ENCODE measurements at regions not wholly inside any gene's neighbourhood (a gene's known extent, or its start where the extent isn't known, plus 50 kb on each side); places are given as distances from the start of the nearest gene placed in this dataset.
A peak's percentile ranks its signal among the peaks of the same experiment; 100 is the strongest.

DNA sequence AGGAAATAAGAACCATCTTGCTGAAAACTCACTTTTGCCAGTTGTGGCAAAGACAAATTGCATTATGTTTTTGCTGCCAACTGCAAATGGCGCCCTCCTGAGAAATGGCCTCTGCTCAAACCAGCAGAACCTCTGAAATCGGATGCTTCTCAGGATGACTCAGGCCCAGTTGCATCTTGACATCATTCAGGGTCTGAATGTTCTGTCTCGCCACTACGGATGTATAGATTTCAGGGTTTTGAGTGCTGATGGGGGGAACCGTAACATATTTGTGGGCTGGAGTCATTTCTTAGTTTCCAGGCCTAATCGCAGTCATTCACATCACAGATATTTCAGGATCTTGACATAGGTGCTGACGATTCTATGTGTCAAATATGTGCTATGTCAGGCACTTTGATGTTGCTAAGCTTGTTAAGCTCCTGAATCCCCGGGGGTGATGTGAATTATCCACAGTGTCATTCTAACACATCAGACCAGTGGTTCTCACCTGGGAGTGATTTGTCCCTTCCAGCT is 207.1 kb downstream of the NFATC2 start:
- peaks cover under 1% of the 10 kb centered on the region for H3K27me3 ChIP-seq (ENCODE audit: control insufficient read depth, insufficient read depth, low read length)
- Mint-ChIP-seq H3K36me3 (no peaks in the 10 kb centered on the region), H3K4me1 (no peaks in the 10 kb centered on the region), H3K27ac (no peak overlapping the region), H3K27me3 (peaks cover 11% of the 10 kb centered on the region), H3K4me3 (no peak overlapping the region), H3K9me3 (peaks cover 0 to 2% (median 0%) of the 10 kb centered on the region in 7 donors)
- no peak overlapping the region for H3K4me3 ChIP-seq (ENCODE audit: low read depth, low read length)
- no peaks in the 10 kb centered on the region for H3K9me3 ChIP-seq (ENCODE audit: control insufficient read depth in 2 of 2, low read length in 2 of 2)
- H3K4me1 ChIP-seq (ENCODE audit: control insufficient read depth, insufficient read depth, low read length, poor library complexity, severe bottlenecking) = no peaks in the 10 kb centered on the region
- DNase-seq (no peak), ATAC-seq (ENCODE audit: low read depth in 2 of 2) (no peak)
- no peak overlapping the region for H3K27ac ChIP-seq (ENCODE audit: insufficient read depth, low read length, poor library complexity, severe bottlenecking)
- H3K36me3 ChIP-seq (ENCODE audit: control insufficient read depth, insufficient read depth, low read length) = no peaks in the 10 kb centered on the region

DNA sequence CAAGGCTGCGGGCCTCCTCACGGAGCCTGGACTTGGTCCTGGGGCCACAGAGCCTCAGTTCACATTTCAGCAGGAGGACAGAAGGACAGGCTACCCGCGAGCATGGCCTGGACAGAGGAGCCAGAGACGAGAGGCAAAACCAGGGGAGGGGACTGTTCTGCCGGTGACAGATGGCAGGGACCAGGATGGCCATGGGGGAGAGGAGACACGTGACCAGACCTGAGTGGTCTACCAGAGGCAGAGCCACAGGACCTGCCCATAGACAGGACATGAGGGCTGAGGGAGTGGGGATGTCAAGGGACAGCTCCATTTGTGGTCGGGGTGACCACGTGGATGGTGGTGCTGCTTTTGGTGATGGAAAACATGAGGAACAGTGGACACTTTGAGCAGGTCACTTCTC is 207.9 kb downstream of the NFATC2 start:
- Mint-ChIP-seq H3K27ac (peak overlapping the region in 1 of 3 donors; percentile 23), H3K9me3 (peaks cover 0 to 2% (median 0%) of the 10 kb centered on the region in 7 donors), H3K4me1 (no peaks in the 10 kb centered on the region), H3K4me3 (no peak overlapping the region), H3K36me3 (no peaks in the 10 kb centered on the region), H3K27me3 (peaks cover 11% of the 10 kb centered on the region)
- Histone ChIP-seq H3K9me3 (ENCODE audit: control insufficient read depth in 2 of 2, low read length in 2 of 2) (no peaks in the 10 kb centered on the region), H3K27me3 (ENCODE audit: control insufficient read depth, insufficient read depth, low read length) (no peaks in the 10 kb centered on the region), H3K36me3 (ENCODE audit: control insufficient read depth, insufficient read depth, low read length) (no peaks in the 10 kb centered on the region), H3K4me3 (ENCODE audit: low read depth, low read length) (no peak overlapping the region), H3K27ac (ENCODE audit: insufficient read depth, low read length, poor library complexity, severe bottlenecking) (no peak overlapping the region), H3K4me1 (ENCODE audit: control insufficient read depth, insufficient read depth, low read length, poor library complexity, severe bottlenecking) (no peaks in the 10 kb centered on the region)
- DNase-seq (no peak), ATAC-seq (ENCODE audit: low read depth in 2 of 2) (no peak)

DNA sequence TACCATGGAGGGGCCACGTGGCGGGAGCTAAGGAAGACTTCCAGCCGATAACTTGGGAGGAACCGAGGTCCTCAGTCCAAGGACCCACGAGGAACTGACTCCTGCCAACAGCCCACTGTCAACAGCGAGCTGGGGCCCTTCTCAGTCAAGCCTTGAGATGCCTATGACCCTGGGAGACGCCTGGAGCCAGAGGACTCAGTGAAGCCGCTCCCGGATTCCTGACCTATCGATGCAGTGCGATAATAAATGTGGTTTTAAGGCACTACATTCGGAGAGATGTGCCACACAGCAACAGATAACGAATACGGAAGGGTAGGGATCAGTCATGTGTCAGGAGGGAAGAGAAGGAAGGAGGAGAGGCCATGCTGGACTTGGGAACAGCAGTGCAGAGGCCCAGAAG is 208.5 kb downstream of the NFATC2 start:
- H3K4me1 Mint-ChIP-seq = no peaks in the 10 kb centered on the region

DNA sequence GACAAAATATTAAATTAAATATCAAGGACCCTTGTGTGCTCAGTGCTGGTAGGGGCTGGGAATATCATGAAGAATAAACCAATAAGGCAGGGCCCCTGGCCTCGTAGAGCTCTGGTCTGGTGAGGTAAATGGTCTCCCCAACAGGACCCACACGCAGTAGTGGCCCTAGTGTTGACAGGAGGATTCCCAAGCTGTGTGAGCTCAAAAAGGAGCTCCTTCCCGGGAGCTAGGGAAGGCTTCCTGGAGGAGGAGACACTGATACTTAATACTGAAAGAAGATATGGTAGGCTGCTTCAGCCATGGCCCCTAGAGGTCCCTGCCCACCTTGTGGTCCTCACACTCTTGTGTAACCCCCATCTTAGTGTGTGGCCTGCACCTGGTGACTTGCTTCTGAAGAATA is 209.1 kb downstream of the NFATC2 start:
- no peaks in the 10 kb centered on the region for H3K36me3 ChIP-seq (ENCODE audit: control insufficient read depth, insufficient read depth, low read length)
- DNase-seq (no peak), ATAC-seq (ENCODE audit: low read depth in 2 of 2) (no peak)
- Mint-ChIP-seq H3K36me3 (no peaks in the 10 kb centered on the region), H3K27ac (no peak overlapping the region), H3K4me1 (no peaks in the 10 kb centered on the region), H3K27me3 (peaks cover 15% of the 10 kb centered on the region), H3K4me3 (no peak overlapping the region), H3K9me3 (peaks cover 0 to 2% (median 0%) of the 10 kb centered on the region in 7 donors)
- no peak overlapping the region for H3K27ac ChIP-seq (ENCODE audit: insufficient read depth, low read length, poor library complexity, severe bottlenecking)
- no peak overlapping the region for H3K4me3 ChIP-seq (ENCODE audit: low read depth, low read length)
- no peaks in the 10 kb centered on the region for H3K27me3 ChIP-seq (ENCODE audit: control insufficient read depth, insufficient read depth, low read length)
- no peaks in the 10 kb centered on the region for H3K4me1 ChIP-seq (ENCODE audit: control insufficient read depth, insufficient read depth, low read length, poor library complexity, severe bottlenecking)
- H3K9me3 ChIP-seq (ENCODE audit: control insufficient read depth in 2 of 2, low read length in 2 of 2) = no peaks in the 10 kb centered on the region

More for the DNA sequence above, 208.5 kb downstream of the NFATC2 start:
- Mint-ChIP-seq H3K27ac (no peak overlapping the region), H3K4me3 (no peak overlapping the region), H3K9me3 (peaks cover 0 to 2% (median 0%) of the 10 kb centered on the region in 7 donors), H3K27me3 (peaks cover 15% of the 10 kb centered on the region), H3K36me3 (no peaks in the 10 kb centered on the region)
- Histone ChIP-seq H3K9me3 (ENCODE audit: control insufficient read depth in 2 of 2, low read length in 2 of 2) (no peaks in the 10 kb centered on the region), H3K4me1 (ENCODE audit: control insufficient read depth, insufficient read depth, low read length, poor library complexity, severe bottlenecking) (no peaks in the 10 kb centered on the region), H3K27ac (ENCODE audit: insufficient read depth, low read length, poor library complexity, severe bottlenecking) (no peak overlapping the region), H3K36me3 (ENCODE audit: control insufficient read depth, insufficient read depth, low read length) (no peaks in the 10 kb centered on the region), H3K27me3 (ENCODE audit: control insufficient read depth, insufficient read depth, low read length) (no peaks in the 10 kb centered on the region), H3K4me3 (ENCODE audit: low read depth, low read length) (no peak overlapping the region)
- no peak for ATAC-seq (ENCODE audit: low read depth in 2 of 2)
- no peak for DNase-seq

DNA sequence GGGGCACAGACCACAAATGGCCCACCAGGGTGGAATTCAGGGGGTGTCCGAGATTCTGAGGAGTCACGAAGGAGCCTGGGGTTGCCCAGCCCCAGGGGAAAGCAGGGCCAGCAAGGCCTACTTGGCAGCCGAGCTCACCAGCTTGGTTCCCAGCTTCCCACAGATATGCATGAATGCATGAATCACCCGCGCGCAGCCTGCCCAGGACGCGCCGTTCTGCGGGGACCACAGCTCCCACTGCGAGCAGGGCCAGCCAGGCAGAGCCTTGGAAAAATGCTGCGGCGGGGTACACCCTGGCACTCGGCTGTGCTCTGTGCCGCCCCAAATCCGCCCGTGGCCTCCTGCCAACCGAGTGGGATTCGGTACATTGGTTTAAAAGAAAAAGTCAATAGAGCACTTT is 211.0 kb downstream of the NFATC2 start:
- no peak for ATAC-seq (ENCODE audit: low read depth in 2 of 2)
- no peak overlapping the region for H3K4me3 ChIP-seq (ENCODE audit: low read depth, low read length)
- no peaks in the 10 kb centered on the region for H3K27me3 ChIP-seq (ENCODE audit: control insufficient read depth, insufficient read depth, low read length)
- Mint-ChIP-seq H3K36me3 (no peaks in the 10 kb centered on the region), H3K4me3 (no peak overlapping the region), H3K4me1 (no peaks in the 10 kb centered on the region), H3K27ac (no peak overlapping the region), H3K27me3 (peaks cover 18% of the 10 kb centered on the region), H3K9me3 (peaks cover 0 to 2% (median 0%) of the 10 kb centered on the region in 7 donors)
- H3K9me3 ChIP-seq (ENCODE audit: control insufficient read depth in 2 of 2, low read length in 2 of 2) = no peaks in the 10 kb centered on the region
- no peaks in the 10 kb centered on the region for H3K4me1 ChIP-seq (ENCODE audit: control insufficient read depth, insufficient read depth, low read length, poor library complexity, severe bottlenecking)
- no peak overlapping the region for H3K27ac ChIP-seq (ENCODE audit: insufficient read depth, low read length, poor library complexity, severe bottlenecking)
- DNase-seq = no peak
- H3K36me3 ChIP-seq (ENCODE audit: control insufficient read depth, insufficient read depth, low read length) = no peaks in the 10 kb centered on the region

DNA sequence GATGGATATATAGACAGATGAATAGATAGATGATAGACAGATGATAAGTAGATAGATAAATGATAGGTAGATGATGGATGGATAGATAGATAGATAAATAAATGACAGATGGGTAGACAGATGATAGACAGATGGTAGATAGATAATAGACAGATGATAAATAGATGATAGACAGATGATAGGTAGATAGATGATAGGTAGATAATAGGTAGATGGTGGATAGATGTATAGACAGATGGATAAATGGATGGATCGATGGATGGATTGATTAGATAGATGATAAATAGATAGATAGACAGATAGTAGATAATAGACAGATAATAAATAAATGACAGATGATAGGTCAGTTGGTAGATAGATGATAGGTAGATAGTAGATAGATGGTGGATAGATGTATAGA is 212.7 kb downstream of the NFATC2 start:
- no peak overlapping the region for H3K27ac ChIP-seq (ENCODE audit: insufficient read depth, low read length, poor library complexity, severe bottlenecking)
- Mint-ChIP-seq H3K4me1 (no peaks in the 10 kb centered on the region), H3K27ac (no peak overlapping the region), H3K36me3 (no peaks in the 10 kb centered on the region), H3K4me3 (no peak overlapping the region), H3K9me3 (peaks cover 0 to 2% (median 0%) of the 10 kb centered on the region in 7 donors), H3K27me3 (peaks cover 18% of the 10 kb centered on the region)
- ATAC-seq (ENCODE audit: low read depth in 2 of 2) = no peak
- H3K9me3 ChIP-seq (ENCODE audit: control insufficient read depth in 2 of 2, low read length in 2 of 2) = peaks cover 0 to 3% of the 10 kb centered on the region in 2 experiments
- H3K36me3 ChIP-seq (ENCODE audit: control insufficient read depth, insufficient read depth, low read length) = no peaks in the 10 kb centered on the region
- H3K4me3 ChIP-seq (ENCODE audit: low read depth, low read length) = no peak overlapping the region
- no peak for DNase-seq
- H3K4me1 ChIP-seq (ENCODE audit: control insufficient read depth, insufficient read depth, low read length, poor library complexity, severe bottlenecking) = no peaks in the 10 kb centered on the region
- H3K27me3 ChIP-seq (ENCODE audit: control insufficient read depth, insufficient read depth, low read length) = no peaks in the 10 kb centered on the region

DNA sequence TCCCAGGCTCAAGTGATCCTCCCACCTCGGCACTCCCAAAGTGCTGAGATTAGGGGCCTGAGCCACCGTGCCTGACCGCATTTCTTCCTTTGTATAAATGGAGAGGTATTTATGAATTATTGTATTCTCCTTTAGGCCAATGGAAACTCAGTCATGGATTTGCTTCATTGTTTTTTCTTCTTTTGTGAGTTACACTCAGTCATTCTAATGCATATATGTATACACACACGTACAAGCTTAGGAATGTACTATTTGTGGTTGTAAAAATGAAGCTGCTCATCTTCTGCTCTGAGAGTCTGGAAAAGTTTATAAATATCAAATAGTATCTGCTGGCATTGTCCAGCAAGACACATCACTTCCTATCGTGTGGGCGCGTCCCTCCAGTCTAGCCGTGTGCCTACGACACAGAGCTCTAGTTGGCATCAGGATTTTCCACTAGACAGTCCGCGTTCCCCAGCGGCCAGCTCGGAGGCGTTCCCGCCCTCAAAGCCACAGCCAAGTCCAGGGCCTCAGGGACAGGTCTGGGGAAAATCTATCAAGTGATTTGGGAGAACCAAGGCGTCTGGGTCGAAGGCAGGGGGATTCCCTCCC is 215.2 kb downstream of the NFATC2 start:
- Mint-ChIP-seq H3K4me1 (no peaks in the 10 kb centered on the region), H3K4me3 (no peak overlapping the region), H3K27ac (no peak overlapping the region), H3K36me3 (no peaks in the 10 kb centered on the region), H3K27me3 (peaks cover 15% of the 10 kb centered on the region), H3K9me3 (peaks cover 0 to 2% (median 0%) of the 10 kb centered on the region in 7 donors)
- Histone ChIP-seq H3K36me3 (ENCODE audit: control insufficient read depth, insufficient read depth, low read length) (no peaks in the 10 kb centered on the region), H3K4me3 (ENCODE audit: low read depth, low read length) (no peak overlapping the region), H3K9me3 (ENCODE audit: control insufficient read depth in 2 of 2, low read length in 2 of 2) (peaks cover 0 to 3% of the 10 kb centered on the region in 2 experiments), H3K4me1 (ENCODE audit: control insufficient read depth, insufficient read depth, low read length, poor library complexity, severe bottlenecking) (no peaks in the 10 kb centered on the region), H3K27ac (ENCODE audit: insufficient read depth, low read length, poor library complexity, severe bottlenecking) (no peak overlapping the region), H3K27me3 (ENCODE audit: control insufficient read depth, insufficient read depth, low read length) (no peaks in the 10 kb centered on the region)
- DNase-seq = no peak
- no peak for ATAC-seq (ENCODE audit: low read depth in 2 of 2)

DNA sequence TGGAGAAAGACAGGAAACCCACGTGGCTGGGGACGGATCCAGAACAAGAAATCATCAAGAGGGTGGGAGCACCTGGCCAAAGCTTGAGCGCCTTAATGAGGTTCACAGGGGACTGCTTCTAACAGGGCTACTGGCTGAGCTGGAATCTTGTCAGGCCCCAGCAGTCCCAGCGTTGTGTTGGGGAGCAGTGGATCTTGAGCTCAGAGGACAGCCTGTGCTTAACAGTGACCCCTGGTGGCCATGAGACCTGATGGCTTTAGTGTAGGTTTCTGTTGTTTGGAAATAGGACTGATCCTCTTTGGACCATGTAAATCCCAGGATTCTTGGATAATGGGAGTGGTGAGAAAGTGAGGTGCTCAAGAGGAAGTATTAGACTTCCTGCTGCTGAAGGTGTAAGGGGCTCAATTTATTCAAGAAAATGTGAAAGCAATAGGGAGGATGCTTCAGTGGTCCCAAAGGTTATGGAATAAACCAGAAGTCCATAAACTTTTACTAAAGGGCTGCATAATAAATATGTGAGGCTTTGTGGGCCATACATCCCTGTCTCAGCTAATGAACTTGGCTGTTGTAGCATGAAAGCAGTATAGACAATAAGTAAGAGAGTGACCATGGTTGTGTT is 216.2 kb downstream of the NFATC2 start:
- peak overlapping the region in 1 of 3 donors; percentile 32 for H3K27ac Mint-ChIP-seq
- ATAC-seq (ENCODE audit: low read depth in 2 of 2) (no peak), DNase-seq (peak in 2 of 3 donors; percentile 36 to 44)
- H3K4me1 ChIP-seq (ENCODE audit: control insufficient read depth, insufficient read depth, low read length, poor library complexity, severe bottlenecking) = no peaks in the 10 kb centered on the region
- H3K9me3 Mint-ChIP-seq = peaks cover 0 to 2% (median 0%) of the 10 kb centered on the region in 7 donors
- H3K36me3 ChIP-seq (ENCODE audit: control insufficient read depth, insufficient read depth, low read length) = no peaks in the 10 kb centered on the region
- H3K4me1 Mint-ChIP-seq = no peaks in the 10 kb centered on the region
- H3K36me3 Mint-ChIP-seq = no peaks in the 10 kb centered on the region
- H3K27ac ChIP-seq (ENCODE audit: insufficient read depth, low read length, poor library complexity, severe bottlenecking) = no peak overlapping the region
- peaks cover 0 to 3% of the 10 kb centered on the region in 2 experiments for H3K9me3 ChIP-seq (ENCODE audit: control insufficient read depth in 2 of 2, low read length in 2 of 2)
- no peak overlapping the region for H3K4me3 Mint-ChIP-seq
- H3K27me3 Mint-ChIP-seq = peaks cover 11% of the 10 kb centered on the region
- H3K27me3 ChIP-seq (ENCODE audit: control insufficient read depth, insufficient read depth, low read length) = no peaks in the 10 kb centered on the region
- no peak overlapping the region for H3K4me3 ChIP-seq (ENCODE audit: low read depth, low read length)

All from CD4-positive, CD25-positive, alpha-beta regulatory T cell (primary cell).